ENCODE measurements at regions not wholly inside any gene's neighbourhood (a gene's known extent, or its start where the extent isn't known, plus 50 kb on each side); places are given as distances from the start of the nearest gene placed in this dataset.

DNA sequence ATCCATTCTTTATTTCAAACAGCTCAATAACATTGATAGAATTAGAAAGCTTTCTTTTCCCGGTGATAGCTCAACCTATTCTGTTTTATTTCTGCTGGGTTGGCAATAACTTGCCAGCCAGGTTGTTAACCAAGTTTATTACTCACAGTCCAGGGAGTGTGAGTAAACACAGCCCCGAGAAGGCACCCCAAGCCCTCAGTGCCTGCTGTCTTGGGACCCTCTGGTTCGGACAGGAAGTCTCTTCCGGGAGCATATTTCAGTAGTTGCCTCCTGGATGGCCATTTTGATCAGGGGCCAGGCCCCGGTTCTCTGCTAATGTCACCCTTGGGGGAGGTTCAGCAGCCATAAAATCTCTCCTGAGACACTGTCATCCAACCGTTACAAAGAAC lies 176.8 kb downstream of the INO80D start:
- ATAC-seq = no peak
- Mint-ChIP-seq H3K36me3 (no peaks in the 10 kb centered on the region), H3K4me3 (no peak overlapping the region), H3K27me3 (peaks cover 21 to 40% of the 10 kb centered on the region in 2 donors), H3K4me1 (ENCODE audit: low read depth in 2 of 2) (no peaks in the 10 kb centered on the region), H3K9me3 (no peaks in the 10 kb centered on the region), H3K27ac (no peak overlapping the region)
- no peak for DNase-seq (ENCODE audit: low spot score)

DNA sequence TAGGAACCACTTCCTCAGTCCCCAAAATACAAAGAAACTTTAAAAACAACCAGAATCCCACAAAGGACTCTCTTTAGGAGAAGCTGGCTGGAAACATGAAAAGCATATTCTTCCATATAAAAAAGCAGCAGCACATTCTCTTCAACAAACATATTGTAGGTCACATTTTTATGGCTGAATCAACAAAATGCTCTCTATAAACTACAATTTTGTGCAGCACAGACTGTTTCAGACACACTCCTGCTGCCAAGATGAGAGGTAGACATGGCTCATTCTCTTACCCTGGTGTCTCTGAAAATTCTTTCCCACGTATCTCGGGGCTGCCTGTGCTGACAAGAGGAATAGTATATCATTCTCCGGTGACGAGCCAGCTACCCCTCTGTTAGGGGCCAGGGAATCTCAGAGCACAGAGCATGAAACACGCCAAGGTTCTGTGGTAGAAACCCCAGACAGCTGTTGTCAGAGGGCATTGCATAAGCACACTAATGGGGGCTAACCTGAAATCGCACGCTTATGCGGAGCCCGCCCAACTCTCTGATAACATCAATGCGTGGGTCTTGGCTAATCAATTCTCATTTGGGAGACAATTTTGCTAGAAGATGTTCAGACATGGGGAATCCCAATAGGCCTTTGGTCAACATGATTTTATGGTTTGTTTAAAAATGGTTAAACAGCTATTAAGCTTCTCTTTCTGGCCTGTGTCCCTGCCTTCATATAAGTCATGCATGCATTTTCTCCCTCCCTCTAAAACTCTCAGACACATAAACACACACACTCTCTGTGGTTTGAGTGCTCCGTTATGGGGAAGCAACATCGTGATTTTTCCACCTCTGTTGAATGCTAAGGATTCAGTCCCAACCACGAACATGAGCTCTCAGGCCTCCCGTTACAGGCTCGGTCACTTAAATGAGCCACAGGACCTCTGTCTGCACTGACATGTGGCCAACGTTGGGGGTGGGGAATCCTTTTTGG lies 177.5 kb downstream of the INO80D start:
- no peak for DNase-seq (ENCODE audit: low spot score)
- ATAC-seq = no peak
- H3K4me3 Mint-ChIP-seq = no peak overlapping the region
- no peaks in the 10 kb centered on the region for H3K36me3 Mint-ChIP-seq
- no peaks in the 10 kb centered on the region for H3K9me3 Mint-ChIP-seq
- H3K27me3 Mint-ChIP-seq = peaks cover 22 to 44% of the 10 kb centered on the region in 2 donors
- H3K27ac Mint-ChIP-seq = no peak overlapping the region
- no peaks in the 10 kb centered on the region for H3K4me1 Mint-ChIP-seq (ENCODE audit: low read depth in 2 of 2)

DNA sequence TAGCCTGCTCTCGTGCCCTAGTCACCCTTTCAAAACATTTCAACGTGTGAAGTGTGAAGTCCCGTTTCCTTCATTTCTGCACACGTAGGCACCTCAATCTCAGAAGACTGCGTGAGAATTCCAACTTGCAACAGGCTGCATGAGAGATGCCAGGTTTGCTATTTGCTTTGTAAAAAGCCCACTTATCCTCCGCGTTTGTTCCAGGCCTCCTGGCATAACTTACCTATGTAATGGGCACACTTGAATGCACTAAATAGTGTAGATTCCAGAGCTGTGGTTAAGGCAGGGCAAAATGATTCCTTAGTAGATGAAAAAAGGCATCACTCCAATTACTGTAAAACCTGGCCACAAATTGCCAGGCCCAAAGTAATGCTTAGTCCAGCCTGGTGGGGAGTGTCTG lies 179.6 kb downstream of the INO80D start:
- Mint-ChIP-seq H3K36me3 (no peaks in the 10 kb centered on the region), H3K4me1 (ENCODE audit: low read depth in 2 of 2) (no peaks in the 10 kb centered on the region), H3K27me3 (peaks cover 17 to 37% of the 10 kb centered on the region in 2 donors), H3K9me3 (no peaks in the 10 kb centered on the region), H3K27ac (no peak overlapping the region), H3K4me3 (no peak overlapping the region)
- DNase-seq (ENCODE audit: low spot score) (no peak), ATAC-seq (no peak)

DNA sequence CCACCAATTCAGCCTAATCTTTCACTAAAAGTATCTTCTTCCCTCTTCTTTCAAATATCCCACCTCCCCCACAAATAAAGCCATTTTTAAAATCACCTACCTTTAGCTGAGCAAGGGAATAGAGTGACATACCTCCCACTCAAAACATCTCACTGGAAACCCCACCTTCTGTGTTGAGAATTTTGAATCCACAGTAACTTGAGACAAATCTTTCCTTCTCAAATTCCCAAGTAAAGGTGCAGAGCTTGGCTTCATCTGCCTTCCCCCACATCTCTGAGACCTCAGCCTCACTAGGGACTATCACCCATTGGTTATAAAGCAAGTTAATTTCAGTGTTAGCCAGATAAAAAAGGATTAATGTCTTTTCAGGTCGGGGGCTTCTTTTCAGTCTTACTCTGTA lies 180.4 kb downstream of the INO80D start:
- Mint-ChIP-seq H3K4me1 (ENCODE audit: low read depth in 2 of 2) (no peaks in the 10 kb centered on the region), H3K4me3 (no peak overlapping the region), H3K9me3 (no peaks in the 10 kb centered on the region), H3K27ac (no peak overlapping the region), H3K36me3 (no peaks in the 10 kb centered on the region), H3K27me3 (peaks cover 12 to 32% of the 10 kb centered on the region in 2 donors)
- ATAC-seq (no peak), DNase-seq (ENCODE audit: low spot score) (no peak)

DNA sequence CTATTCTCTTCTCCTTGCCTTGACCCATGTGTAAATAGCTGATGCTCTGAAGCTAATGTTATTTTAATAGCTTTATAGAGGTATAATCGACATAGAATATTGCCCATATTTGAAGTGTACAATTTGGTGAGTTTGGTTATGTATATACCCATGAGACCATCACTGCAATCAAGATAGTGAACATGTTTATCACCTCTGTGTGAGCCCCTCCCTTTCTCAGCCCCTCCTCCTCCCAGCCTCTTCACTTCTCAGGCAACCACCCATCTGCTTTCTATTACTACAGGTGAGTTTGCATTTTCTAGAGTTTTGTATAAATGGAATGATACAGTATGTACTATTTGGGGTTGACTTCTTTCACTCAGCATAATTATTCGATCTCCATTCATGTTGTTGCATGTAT lies 181.1 kb downstream of the INO80D start:
- no peaks in the 10 kb centered on the region for H3K9me3 Mint-ChIP-seq
- H3K27ac Mint-ChIP-seq = no peak overlapping the region
- peaks cover 11 to 25% of the 10 kb centered on the region in 2 donors for H3K27me3 Mint-ChIP-seq
- no peaks in the 10 kb centered on the region for H3K4me1 Mint-ChIP-seq (ENCODE audit: low read depth in 2 of 2)
- H3K4me3 Mint-ChIP-seq = no peak overlapping the region
- ATAC-seq (no peak), DNase-seq (ENCODE audit: low spot score) (no peak)
- no peaks in the 10 kb centered on the region for H3K36me3 Mint-ChIP-seq

DNA sequence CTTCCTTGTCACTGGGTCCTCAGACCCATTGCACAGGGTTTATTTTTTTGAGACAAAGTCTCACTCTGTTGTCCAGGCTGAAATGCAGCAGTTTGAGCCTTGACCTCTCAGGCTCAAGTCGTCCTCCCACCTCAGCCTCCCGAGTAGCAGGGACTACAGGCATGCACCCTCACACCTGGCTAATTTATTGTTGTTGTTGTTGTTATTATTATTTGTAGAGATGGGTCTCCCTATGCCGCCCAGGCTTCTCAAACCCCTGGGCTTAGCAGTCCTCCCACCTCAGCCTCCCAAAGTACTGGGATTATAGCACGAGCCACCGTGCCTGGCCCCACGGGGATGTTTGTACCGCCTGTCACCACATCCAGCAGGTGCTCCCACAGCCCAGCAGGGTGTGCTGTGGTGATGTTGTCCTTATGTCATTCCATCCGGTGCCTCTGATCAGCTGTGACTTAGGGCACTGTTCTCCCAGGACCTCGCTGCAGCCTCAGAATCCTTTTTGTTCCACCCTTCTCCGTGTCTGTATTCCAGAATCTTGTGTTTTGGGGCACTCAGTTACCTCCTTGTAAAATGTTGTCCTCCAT lies 182.3 kb downstream of the INO80D start:
- no peak overlapping the region for H3K27ac Mint-ChIP-seq
- peaks cover 13 to 26% of the 10 kb centered on the region in 2 donors for H3K27me3 Mint-ChIP-seq
- DNase-seq (ENCODE audit: low spot score) (no peak), ATAC-seq (no peak)
- no peak overlapping the region for H3K4me3 Mint-ChIP-seq
- H3K4me1 Mint-ChIP-seq (ENCODE audit: low read depth in 2 of 2) = no peaks in the 10 kb centered on the region
- no peaks in the 10 kb centered on the region for H3K9me3 Mint-ChIP-seq
- H3K36me3 Mint-ChIP-seq = no peaks in the 10 kb centered on the region

DNA sequence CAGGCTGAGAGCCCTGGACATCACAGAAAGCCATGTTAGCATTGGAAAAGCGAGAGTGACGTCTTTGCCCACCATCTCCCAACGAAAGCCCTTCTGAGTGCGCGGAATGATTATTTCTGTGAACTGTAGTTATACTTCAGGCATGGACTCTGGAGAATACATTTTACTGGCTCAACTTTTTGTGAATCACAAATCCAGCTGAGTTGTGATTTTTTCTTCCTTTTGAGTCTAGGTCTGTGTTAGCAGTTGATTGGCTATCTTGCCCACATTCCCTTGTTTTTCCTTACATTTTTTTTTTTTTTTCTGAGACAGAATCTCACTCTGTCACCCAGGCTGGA lies 183.1 kb downstream of the INO80D start:
- no peaks in the 10 kb centered on the region for H3K36me3 Mint-ChIP-seq
- ATAC-seq (no peak), DNase-seq (ENCODE audit: low spot score) (no peak)
- H3K9me3 Mint-ChIP-seq = no peaks in the 10 kb centered on the region
- no peak overlapping the region for H3K27ac Mint-ChIP-seq
- no peaks in the 10 kb centered on the region for H3K4me1 Mint-ChIP-seq (ENCODE audit: low read depth in 2 of 2)
- no peak overlapping the region for H3K4me3 Mint-ChIP-seq
- peaks cover 13 to 26% of the 10 kb centered on the region in 2 donors for H3K27me3 Mint-ChIP-seq

DNA sequence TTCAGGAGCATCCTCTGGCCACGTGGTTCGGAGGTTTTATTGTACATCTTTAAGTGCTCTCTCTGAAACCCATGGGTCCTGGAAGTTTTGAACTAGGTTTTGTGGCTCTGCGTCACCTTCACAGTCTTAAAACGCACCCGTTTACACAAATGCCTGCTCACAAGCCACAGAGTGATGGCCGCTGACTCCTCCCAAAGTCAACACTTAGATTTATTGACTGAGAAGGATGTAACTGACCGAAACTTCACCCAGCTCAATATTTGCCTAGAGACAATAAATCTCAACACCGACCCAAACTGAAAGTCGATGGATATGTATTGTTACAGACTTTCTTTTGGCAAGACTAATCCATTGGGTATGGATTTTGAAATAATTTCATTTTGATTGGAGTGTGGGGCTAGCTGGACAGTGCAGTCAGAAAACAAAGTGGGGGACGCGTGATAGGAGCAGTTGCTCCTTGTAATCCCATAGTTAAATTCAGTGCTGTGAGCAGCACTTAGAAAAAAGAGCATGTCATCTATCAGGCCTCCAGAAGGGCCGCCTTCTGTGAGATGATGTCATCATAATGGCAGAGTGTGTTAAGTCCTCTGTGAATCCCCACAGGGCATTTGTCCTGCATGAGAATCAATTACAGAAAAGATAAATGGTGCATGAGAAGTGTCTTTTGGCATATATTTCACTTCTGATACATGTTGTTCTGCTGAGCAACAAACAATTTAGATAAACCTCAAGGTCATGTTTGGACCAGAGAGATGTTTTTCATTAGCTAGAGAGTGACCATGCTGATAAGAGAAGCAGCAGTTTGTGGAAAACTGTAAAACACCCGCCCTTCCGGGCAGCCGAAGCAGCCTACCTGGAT lies 183.7 kb downstream of the INO80D start:
- H3K4me1 Mint-ChIP-seq (ENCODE audit: low read depth in 2 of 2) = no peaks in the 10 kb centered on the region
- H3K9me3 Mint-ChIP-seq = no peaks in the 10 kb centered on the region
- H3K4me3 Mint-ChIP-seq = no peak overlapping the region
- H3K27ac Mint-ChIP-seq = no peak overlapping the region
- peaks cover 13 to 24% of the 10 kb centered on the region in 2 donors for H3K27me3 Mint-ChIP-seq
- no peaks in the 10 kb centered on the region for H3K36me3 Mint-ChIP-seq
- ATAC-seq = no peak
- no peak for DNase-seq (ENCODE audit: low spot score)

DNA sequence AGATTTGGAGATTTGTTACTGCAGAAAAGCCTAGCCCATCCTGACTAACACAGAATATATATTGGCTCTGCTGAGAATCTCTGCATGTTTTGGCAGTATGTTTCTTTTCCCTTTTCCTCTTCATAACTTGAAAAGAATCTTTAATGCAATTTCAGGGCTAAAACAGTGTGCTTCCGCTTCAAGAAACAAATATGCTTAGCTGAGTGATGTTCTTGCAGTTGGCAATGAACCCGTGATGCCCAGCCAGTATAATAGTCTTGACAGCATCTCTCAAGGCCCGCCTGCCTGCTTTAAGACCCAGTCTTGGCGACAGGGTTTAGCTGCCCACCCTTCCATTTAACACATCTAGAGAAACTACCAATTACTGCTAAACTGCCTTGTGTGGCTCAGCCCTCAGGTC lies 184.5 kb downstream of the INO80D start:
- no peak overlapping the region for H3K4me3 Mint-ChIP-seq
- DNase-seq (ENCODE audit: low spot score) (no peak), ATAC-seq (no peak)
- no peak overlapping the region for H3K27ac Mint-ChIP-seq
- H3K36me3 Mint-ChIP-seq = no peaks in the 10 kb centered on the region
- H3K27me3 Mint-ChIP-seq = peaks cover 14 to 20% of the 10 kb centered on the region in 2 donors
- no peaks in the 10 kb centered on the region for H3K4me1 Mint-ChIP-seq (ENCODE audit: low read depth in 2 of 2)
- H3K9me3 Mint-ChIP-seq = no peaks in the 10 kb centered on the region

DNA sequence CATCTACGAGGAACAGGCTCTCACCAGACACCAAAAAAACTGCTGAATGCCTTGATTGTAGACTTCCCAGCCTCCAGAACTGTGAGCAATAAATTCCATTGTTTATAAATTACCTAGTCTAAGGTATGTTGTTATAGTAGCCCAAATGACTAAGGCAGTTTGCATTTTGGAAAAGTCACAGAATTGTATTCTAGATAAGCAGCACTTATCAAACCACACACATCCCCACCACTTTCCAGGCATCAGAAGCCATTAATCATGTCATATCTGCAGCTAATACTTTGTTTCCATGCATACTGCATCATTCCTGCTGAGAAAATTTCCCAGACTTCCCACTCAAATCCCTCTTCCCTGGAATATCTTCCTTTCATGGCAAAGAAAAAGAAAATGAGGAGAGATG lies 187.2 kb downstream of the INO80D start:
- no peaks in the 10 kb centered on the region for H3K9me3 Mint-ChIP-seq
- no peak overlapping the region for H3K27ac Mint-ChIP-seq
- H3K27me3 Mint-ChIP-seq = peaks cover 7 to 17% of the 10 kb centered on the region in 2 donors
- DNase-seq (ENCODE audit: low spot score) (no peak), ATAC-seq (no peak)
- H3K36me3 Mint-ChIP-seq = no peaks in the 10 kb centered on the region
- H3K4me3 Mint-ChIP-seq = no peak overlapping the region
- H3K4me1 Mint-ChIP-seq (ENCODE audit: low read depth in 2 of 2) = no peaks in the 10 kb centered on the region

DNA sequence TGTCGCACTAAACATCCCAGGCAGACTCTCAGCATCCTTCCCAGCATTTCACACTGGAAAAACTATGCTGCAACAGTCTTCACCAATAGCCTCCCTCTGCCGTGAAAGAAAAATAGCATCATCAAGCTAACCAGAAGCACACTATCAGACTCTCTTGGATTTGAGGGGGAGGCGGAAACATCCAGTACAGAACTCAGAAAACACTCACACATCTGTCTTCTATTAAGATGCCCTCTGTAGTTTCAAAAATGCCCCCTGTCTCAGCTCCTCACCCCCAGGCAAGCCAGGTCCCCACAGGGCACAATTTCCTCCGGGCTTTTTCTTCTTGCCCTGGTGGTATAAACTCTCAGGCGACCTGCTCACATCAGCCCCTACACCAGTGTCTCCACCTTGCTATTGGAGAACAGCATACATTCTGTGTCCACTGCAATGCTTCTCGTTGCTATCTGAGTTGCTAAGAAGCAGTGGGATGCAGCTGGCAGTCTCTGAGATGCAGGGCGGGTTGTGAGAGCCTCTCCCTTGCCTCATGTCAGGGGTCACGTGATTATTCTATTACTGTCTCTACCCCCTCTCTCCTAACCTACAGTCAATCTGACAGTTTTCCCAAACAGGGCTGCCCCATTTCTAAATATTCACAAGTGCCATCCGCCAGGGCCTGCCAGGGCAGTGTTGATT lies 189.9 kb downstream of the INO80D start:
- H3K9me3 Mint-ChIP-seq = no peaks in the 10 kb centered on the region
- DNase-seq (ENCODE audit: low spot score) = no peak
- H3K27me3 Mint-ChIP-seq = peaks cover 10 to 22% of the 10 kb centered on the region in 2 donors
- no peaks in the 10 kb centered on the region for H3K36me3 Mint-ChIP-seq
- H3K4me3 Mint-ChIP-seq = no peak overlapping the region
- no peaks in the 10 kb centered on the region for H3K4me1 Mint-ChIP-seq (ENCODE audit: low read depth in 2 of 2)
- H3K27ac Mint-ChIP-seq = no peak overlapping the region
- ATAC-seq = no peak

DNA sequence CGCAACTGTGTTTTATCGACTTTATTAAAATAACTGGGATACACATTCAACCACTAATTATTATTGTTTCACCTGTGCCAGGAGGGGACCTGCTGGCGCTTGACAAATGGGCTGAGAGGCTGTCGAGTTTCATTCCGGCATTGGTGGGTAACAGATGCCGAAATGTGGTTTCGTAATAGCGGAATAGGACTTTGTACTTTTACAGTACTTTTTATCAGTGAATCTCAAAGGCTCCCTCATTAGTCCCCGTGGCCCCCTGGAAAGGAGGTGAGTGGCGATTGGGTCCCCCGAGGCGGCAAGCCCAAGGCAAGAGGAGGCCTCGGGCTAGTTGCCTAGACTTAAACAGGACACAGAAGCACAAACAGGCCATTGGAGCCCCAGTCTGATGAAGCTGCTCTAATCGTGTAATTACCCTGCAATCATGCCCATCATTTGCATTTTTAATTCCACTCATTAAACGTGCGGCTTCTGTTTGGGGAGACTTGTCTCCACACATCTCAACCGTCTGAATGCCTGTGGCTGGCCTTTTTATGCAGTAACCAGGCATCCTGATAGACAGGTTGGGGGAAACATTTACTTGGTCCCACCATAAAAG lies 193.2 kb downstream of the INO80D start:
- H3K4me1 Mint-ChIP-seq (ENCODE audit: low read depth in 2 of 2) = peaks cover 1 to 4% of the 10 kb centered on the region in 2 donors
- H3K27me3 Mint-ChIP-seq = peaks cover 19 to 20% of the 10 kb centered on the region in 2 donors
- H3K36me3 Mint-ChIP-seq = no peaks in the 10 kb centered on the region
- no peak for DNase-seq (ENCODE audit: low spot score)
- H3K9me3 Mint-ChIP-seq = no peaks in the 10 kb centered on the region
- no peak for ATAC-seq
- no peak overlapping the region for H3K4me3 Mint-ChIP-seq
- H3K27ac Mint-ChIP-seq = no peak overlapping the region

DNA sequence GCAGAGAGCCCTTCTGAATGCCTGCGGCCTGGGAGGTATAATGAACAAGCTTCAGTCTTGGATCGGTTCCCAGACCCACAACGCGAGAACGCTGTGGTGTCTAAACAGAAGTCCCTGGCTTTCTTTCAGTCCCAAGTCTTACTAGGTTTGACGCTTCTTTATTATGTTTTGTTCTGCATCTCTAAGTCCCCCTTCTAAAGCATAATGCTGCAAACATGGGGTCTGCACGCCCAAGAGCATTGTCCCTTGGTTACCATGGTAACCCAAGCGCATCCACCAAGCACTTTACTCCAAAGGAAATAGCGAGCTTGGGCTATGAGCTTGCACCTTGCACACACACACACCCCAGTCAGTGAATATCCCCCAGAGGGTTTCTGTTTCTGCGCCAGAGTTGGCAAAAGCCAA lies 193.7 kb downstream of the INO80D start:
- Mint-ChIP-seq H3K9me3 (no peaks in the 10 kb centered on the region), H3K4me1 (ENCODE audit: low read depth in 2 of 2) (peaks cover 6 to 9% of the 10 kb centered on the region in 2 donors), H3K27me3 (peaks cover 19 to 25% of the 10 kb centered on the region in 2 donors), H3K27ac (no peak overlapping the region), H3K4me3 (no peak overlapping the region), H3K36me3 (no peaks in the 10 kb centered on the region)
- no peak for DNase-seq (ENCODE audit: low spot score)
- ATAC-seq = no peak
